ENCODE measurements at regions not wholly inside any gene's neighbourhood (a gene's known extent, or its start where the extent isn't known, plus 50 kb on each side); places are given as distances from the start of the nearest gene placed in this dataset.
A peak's percentile ranks its signal among the peaks of the same experiment; 100 is the strongest.

- POLR2A ChIA-PET, result no interaction called here
- TF ChIP-seq CTCF (IDR thresholded peaks at IDR 0.05; ENCODE audit: insufficient read depth, low read depth, low read length), result no peak
- CTCF ChIA-PET, result interaction anchor here (0.6 kb wide), 1 partner anchor 14 kb away, joined by 3 read pairs; no protein-coding TSS in a partner anchor
- no peaks in the 10 kb centered on the region; the same call in none of the 2 replicates for H3K27me3 ChIP-seq (ENCODE audit: control insufficient read depth, insufficient read depth, low read length)
- DNase-seq (ENCODE audit: low read depth), result no peak
- no peak overlapping the region for H3K4me3 ChIP-seq (ENCODE audit: low read depth, low read length)
- no peaks in the 10 kb centered on the region for H3K36me3 ChIP-seq (ENCODE audit: control insufficient read depth, insufficient read depth, low read length)
These were observed 158.2 kb downstream of the SREK1 start for GRCh38 chr5:66302344-66302743.

GRCh38 chr5:66306105-66306843 lies 162.2 kb downstream of the SREK1 start:
- CTCF ChIA-PET, result interaction anchor here (0.6 to 2.3 kb wide), 42 partner anchors 9 to 1965 kb away, joined by 3 to 18 read pairs (median 4); no protein-coding TSS in a partner anchor
- H3K36me3 ChIP-seq (ENCODE audit: control insufficient read depth, insufficient read depth, low read length), result no peaks in the 10 kb centered on the region
- DNase-seq (ENCODE audit: low read depth), result peak; percentile 4
- TF ChIP-seq CTCF (IDR thresholded peaks at IDR 0.05; ENCODE audit: insufficient read depth, low read depth, low read length), result peak; percentile 97
- H3K4me3 ChIP-seq (ENCODE audit: low read depth, low read length), result no peak overlapping the region
- POLR2A ChIA-PET, result no interaction called here
- no peaks in the 10 kb centered on the region; the same call in none of the 2 replicates for H3K27me3 ChIP-seq (ENCODE audit: control insufficient read depth, insufficient read depth, low read length)

GRCh38 chr5:66306844-66307315 lies 162.8 kb downstream of the SREK1 start:
- CTCF ChIA-PET, result interaction anchor here (0.7 to 2.3 kb wide), 36 partner anchors 9 to 1964 kb away, joined by 3 to 18 read pairs (median 4); no protein-coding TSS in a partner anchor
- DNase-seq (ENCODE audit: low read depth), result no peak
- POLR2A ChIA-PET, result no interaction called here

GRCh38 chr5:66307647-66308241 lies 163.6 kb downstream of the SREK1 start:
- peak; percentile 87 for TF ChIP-seq CTCF (IDR thresholded peaks at IDR 0.05; ENCODE audit: insufficient read depth, low read depth, low read length)

More at GRCh38 chr5:66306844-66307315, 162.8 kb downstream of the SREK1 start:
- TF ChIP-seq CTCF (IDR thresholded peaks at IDR 0.05; ENCODE audit: insufficient read depth, low read depth, low read length), result no peak
- H3K27me3 ChIP-seq (ENCODE audit: control insufficient read depth, insufficient read depth, low read length), result no peaks in the 10 kb centered on the region; the same call in none of the 2 replicates
- no peak overlapping the region for H3K4me3 ChIP-seq (ENCODE audit: low read depth, low read length)
- H3K36me3 ChIP-seq (ENCODE audit: control insufficient read depth, insufficient read depth, low read length), result no peaks in the 10 kb centered on the region

GRCh38 chr5:66312266-66312665 lies 168.2 kb downstream of the SREK1 start:
- CTCF ChIA-PET, result interaction anchor here (1.0 to 1.3 kb wide), 2 partner anchors 11 to 110 kb away, joined by 3 read pairs; no protein-coding TSS in a partner anchor
- TF ChIP-seq CTCF (IDR thresholded peaks at IDR 0.05; ENCODE audit: insufficient read depth, low read depth, low read length), result no peak
- H3K4me3 ChIP-seq (ENCODE audit: low read depth, low read length), result no peak overlapping the region
- no peaks in the 10 kb centered on the region for H3K36me3 ChIP-seq (ENCODE audit: control insufficient read depth, insufficient read depth, low read length)
- H3K27me3 ChIP-seq (ENCODE audit: control insufficient read depth, insufficient read depth, low read length), result no peaks in the 10 kb centered on the region
- no peak for DNase-seq (ENCODE audit: low read depth)
- POLR2A ChIA-PET, result no interaction called here

More at GRCh38 chr5:66307647-66308241, 163.6 kb downstream of the SREK1 start:
- CTCF ChIA-PET, result interaction anchor here (0.9 to 2.6 kb wide), 16 partner anchors 9 to 842 kb away, joined by 3 to 25 read pairs (median 4); no protein-coding TSS in a partner anchor
- Histone ChIP-seq H3K27me3 (ENCODE audit: control insufficient read depth, insufficient read depth, low read length) (no peaks in the 10 kb centered on the region; the same call in none of the 2 replicates), H3K4me3 (ENCODE audit: low read depth, low read length) (no peak overlapping the region), H3K36me3 (ENCODE audit: control insufficient read depth, insufficient read depth, low read length) (no peaks in the 10 kb centered on the region)
- POLR2A ChIA-PET, result no interaction called here
- peak; percentile 4 for DNase-seq (ENCODE audit: low read depth)

Measured in BJ (cell line).